GM23338 (cell line): ENCODE measurements at regions not wholly inside any gene's neighbourhood (a gene's known extent, or its start where the extent isn't known, plus 50 kb on each side); places are given as distances from the start of the nearest gene placed in this dataset.

Experiments
- ATAC-seq: fragments of 200-7000 bp; cut with Tn5 transposase; 3 replicates; pipeline ENCODE4 v1.9.1; 2020
- DNase-seq: peaks from one replicate; pipeline ENCODE4 v3.0.0-alpha.2; 2015; ENCODE audit warnings: low spot score
- H2AFZ ChIP-seq: fragments of 200-600 bp; sonication (generic); 2 replicates; pipeline ENCODE4 v1.8.0; 2016; ENCODE audit warnings: antibody characterized with exemption, mild to moderate bottlenecking, moderate library complexity
- H3F3A ChIP-seq: fragments of 200-600 bp; sonication (generic); replicated peaks from 2 replicates; pipeline ENCODE4 v1.8.0; 2017; ENCODE audit warnings: antibody characterized with exemption, mixed run types, low read depth
- H3K27ac ChIP-seq: fragments of 200-600 bp; sonication (generic); 2 replicates; pipeline ENCODE4 v1.6.1; 2016; ENCODE audit warnings: low read depth
- H3K27me3 ChIP-seq: fragments of 200-600 bp; sonication (generic); 2 replicates; pipeline ENCODE4 v1.8.0; 2016; ENCODE audit warnings: mild to moderate bottlenecking, mixed run types, moderate library complexity; ENCODE audit not compliant: insufficient read depth
- H3K36me3 ChIP-seq: fragments of 200-600 bp; sonication (generic); 2 replicates; pipeline ENCODE4 v1.8.0; 2016; ENCODE audit warnings: mild to moderate bottlenecking; ENCODE audit not compliant: insufficient read depth
- H3K4me1 ChIP-seq: fragments of 200-600 bp; sonication (generic); 2 replicates; pipeline ENCODE4 v1.8.0; 2016; ENCODE audit warnings: mild to moderate bottlenecking, moderate library complexity; ENCODE audit not compliant: insufficient read depth
- H3K4me2 ChIP-seq: fragments of 200-600 bp; sonication (generic); 2 replicates; pipeline ENCODE4 v1.7.1; 2017; ENCODE audit warnings: mixed run types
- H3K4me3 ChIP-seq: fragments of 200-600 bp; sonication (generic); 2 replicates; pipeline ENCODE4 v1.6.1; 2016; ENCODE audit warnings: mixed run types
- H3K79me2 ChIP-seq: fragments of 200-600 bp; sonication (generic); replicated peaks from 2 replicates; pipeline ENCODE4 v1.8.0; 2017; ENCODE audit warnings: mild to moderate bottlenecking; ENCODE audit not compliant: insufficient read depth
- H3K9me2 ChIP-seq: fragments of 200-600 bp; sonication (generic); 2 replicates; pipeline ENCODE4 v1.8.0; 2017; ENCODE audit not compliant: insufficient read depth
- H4K20me1 ChIP-seq: fragments of 200-600 bp; sonication (generic); replicated peaks from 2 replicates; pipeline ENCODE4 v1.8.0; 2017; ENCODE audit warnings: mild to moderate bottlenecking; ENCODE audit not compliant: insufficient read depth
- H3K27ac Mint-ChIP-seq: 2 replicates; pipeline ENCODE4 v1.8.0; 2020; ENCODE audit warnings: inconsistent platforms, mild to moderate bottlenecking, moderate library complexity, mixed read lengths
- H3K27me3 Mint-ChIP-seq: 3 replicates; pipeline ENCODE4 v1.8.0; 2022; ENCODE audit warnings: low read depth, mild to moderate bottlenecking, moderate library complexity, mixed read lengths, inconsistent platforms; ENCODE audit not compliant: insufficient read depth, poor library complexity
- H3K36me3 Mint-ChIP-seq: 3 replicates; pipeline ENCODE4 v1.8.0; 2021; ENCODE audit warnings: low read depth, mild to moderate bottlenecking, inconsistent platforms, moderate library complexity, mixed read lengths
- H3K4me1 Mint-ChIP-seq: 3 replicates; pipeline ENCODE4 v1.8.0; 2020; ENCODE audit warnings: mild to moderate bottlenecking, inconsistent platforms, mixed read lengths
- H3K4me3 Mint-ChIP-seq: 3 replicates; pipeline ENCODE4 v1.8.0; 2021; ENCODE audit warnings: moderate library complexity, mild to moderate bottlenecking, inconsistent platforms, mixed read lengths
- H3K9me3 Mint-ChIP-seq: 3 replicates; pipeline ENCODE4 v1.8.0; 2020; ENCODE audit warnings: moderate library complexity, mild to moderate bottlenecking, inconsistent platforms, mixed read lengths
- CREB1 ChIP-seq: fragments of 250-450 bp; sonication (Bioruptor Pico); IDR thresholded peaks from 2 replicates; pipeline ENCODE4 v1.5.0; 2020; ENCODE audit warnings: low read depth, mild to moderate bottlenecking, moderate library complexity
- CTCF ChIP-seq, 2 experiments: fragments of 200-600 bp in 1 of 2; sonication (generic) in 1 of 2; conservative IDR thresholded peaks; 2 replicates each; pipeline versions ENCODE4 v1.5.1 to v1.6.1; 2016 to 2017; ENCODE audit warnings: antibody characterized with exemption in 2 of 2, low read depth in 2 of 2, mild to moderate bottlenecking in 2 of 2, moderate library complexity in 1 of 2
- ETS1 ChIP-seq: IDR thresholded peaks from 2 replicates; pipeline ENCODE4 v1.6.1; 2016; ENCODE audit warnings: antibody characterized with exemption
- EZH2 ChIP-seq: fragments of 200-600 bp; sonication (generic); IDR thresholded peaks from one replicate; pipeline ENCODE4 v1.8.0; 2017; ENCODE audit warnings: antibody characterized with exemption, mild to moderate bottlenecking, low read depth; ENCODE audit not compliant: unreplicated experiment
- EZH2phosphoT487 ChIP-seq: fragments of 200-600 bp; sonication (generic); IDR thresholded peaks from one replicate; pipeline ENCODE4 v1.8.1; 2018; ENCODE audit warnings: antibody characterized with exemption; ENCODE audit not compliant: unreplicated experiment
- JUNB ChIP-seq: IDR thresholded peaks from one replicate; pipeline ENCODE4 v1.6.1; 2016; ENCODE audit warnings: antibody characterized with exemption; ENCODE audit not compliant: unreplicated experiment
- NANOG ChIP-seq: IDR thresholded peaks from 2 replicates; pipeline ENCODE4 v1.6.1; 2016; ENCODE audit warnings: antibody characterized with exemption, borderline replicate concordance
- POLR2AphosphoS5 ChIP-seq: IDR thresholded peaks from 2 replicates; pipeline ENCODE4 v1.6.1; 2016; ENCODE audit warnings: antibody characterized with exemption, low read depth
- REST ChIP-seq: IDR thresholded peaks from one replicate; pipeline ENCODE4 v1.6.1; 2018; ENCODE audit warnings: antibody characterized with exemption; ENCODE audit not compliant: unreplicated experiment
- STAT1 ChIP-seq: IDR thresholded peaks from one replicate; pipeline ENCODE4 v1.6.1; 2016; ENCODE audit warnings: antibody characterized with exemption; ENCODE audit not compliant: unreplicated experiment
- ZNF114 ChIP-seq: fragments of 250-450 bp; sonication (Bioruptor Pico); IDR thresholded peaks from 2 replicates; pipeline ENCODE4 v1.5.0; 2020; ENCODE audit warnings: mild to moderate bottlenecking, moderate library complexity
- ZNF331 ChIP-seq: fragments of 250-450 bp; sonication (Bioruptor Pico); IDR thresholded peaks from 2 replicates; pipeline ENCODE4 v1.5.0; 2020; ENCODE audit warnings: low read depth, mild to moderate bottlenecking, moderate library complexity
- ZNF462 ChIP-seq: fragments of 250-450 bp; sonication (Bioruptor Pico); IDR thresholded peaks from 2 replicates; pipeline ENCODE4 v1.5.0; 2020; ENCODE audit warnings: mild to moderate bottlenecking, moderate library complexity

- no peak overlapping the region for H3K4me2 ChIP-seq
- no peaks in the 10 kb centered on the region for H3K36me3 Mint-ChIP-seq
- H3K4me1 Mint-ChIP-seq: peaks cover 19% of the 10 kb centered on the region
- H3K4me3 ChIP-seq: no peak overlapping the region
- no peaks in the 10 kb centered on the region for H4K20me1 ChIP-seq
- no peaks in the 10 kb centered on the region for H3K79me2 ChIP-seq
- H3F3A ChIP-seq: no peaks in the 10 kb centered on the region
- H3K9me2 ChIP-seq: peaks cover 9% of the 10 kb centered on the region; the same call in 1 of the 2 replicates
- H3K27me3 ChIP-seq: no peaks in the 10 kb centered on the region
- peaks cover 13% of the 10 kb centered on the region for H3K4me1 ChIP-seq
- no peak overlapping the region for H3K27ac ChIP-seq
- ATAC-seq: no peak
- H3K4me3 Mint-ChIP-seq: no peak overlapping the region
- DNase-seq: no peak
- no peaks in the 10 kb centered on the region for H3K9me3 Mint-ChIP-seq
- TF ChIP-seq EZH2phosphoT487 (no peak), STAT1 (no peak), EZH2 (no peak), NANOG (no peak), ETS1 (no peak), REST (no peak), POLR2AphosphoS5 (no peak), ZNF331 (CRISPR knock-in tag) (no peak), JUNB (no peak), ZNF114 (CRISPR knock-in tag) (no peak), CTCF (conservative IDR thresholded peaks at IDR 0.05; ENCODE audit: low read depth in 2 of 2) (no peak), CREB1 (CRISPR knock-in tag) (no peak), ZNF462 (CRISPR knock-in tag) (no peak)
- peaks cover 8% of the 10 kb centered on the region for H3K27me3 Mint-ChIP-seq
- H3K27ac Mint-ChIP-seq: no peak overlapping the region
- H3K36me3 ChIP-seq: no peaks in the 10 kb centered on the region
- H2AFZ ChIP-seq: peak overlapping the region; percentile 64; the same call in 1 of the 2 replicates
These were observed 76.6 kb upstream of the SRD5A3 start for GRCh38 chr4:55269470-55269869.
